Ishikawa (cell line): ENCODE measurements at regions not wholly inside any gene's neighbourhood (a gene's known extent, or its start where the extent isn't known, plus 50 kb on each side); places are given as distances from the start of the nearest gene placed in this dataset.

Experiments
- CEBPB ChIP-seq: IDR thresholded peaks from 2 replicates; pipeline ENCODE4 v1.6.1; 2012
- CREB1 ChIP-seq: IDR thresholded peaks from 2 replicates; pipeline ENCODE4 v1.6.1; 2012; ENCODE audit warnings: low read depth
- EP300 ChIP-seq: IDR thresholded peaks from 2 replicates; pipeline ENCODE4 v1.6.1; 2012; ENCODE audit warnings: borderline replicate concordance
- NFIC ChIP-seq: IDR thresholded peaks from 2 replicates; pipeline ENCODE4 v1.6.1; 2012
- RAD21 ChIP-seq: IDR thresholded peaks from 2 replicates; pipeline ENCODE4 v1.6.1; 2012; ENCODE audit warnings: low read depth
- YY1 ChIP-seq: IDR thresholded peaks from 2 replicates; pipeline ENCODE4 v1.6.1; 2012; ENCODE audit warnings: low read depth
- TF ChIP-seq, protein P1 (sequence below): IDR thresholded peaks from 2 replicates; pipeline ENCODE4 v1.6.1; 2012
- TF ChIP-seq, protein P2 (sequence below): IDR thresholded peaks from 2 replicates; pipeline ENCODE4 v1.6.1; 2012

DNA sequence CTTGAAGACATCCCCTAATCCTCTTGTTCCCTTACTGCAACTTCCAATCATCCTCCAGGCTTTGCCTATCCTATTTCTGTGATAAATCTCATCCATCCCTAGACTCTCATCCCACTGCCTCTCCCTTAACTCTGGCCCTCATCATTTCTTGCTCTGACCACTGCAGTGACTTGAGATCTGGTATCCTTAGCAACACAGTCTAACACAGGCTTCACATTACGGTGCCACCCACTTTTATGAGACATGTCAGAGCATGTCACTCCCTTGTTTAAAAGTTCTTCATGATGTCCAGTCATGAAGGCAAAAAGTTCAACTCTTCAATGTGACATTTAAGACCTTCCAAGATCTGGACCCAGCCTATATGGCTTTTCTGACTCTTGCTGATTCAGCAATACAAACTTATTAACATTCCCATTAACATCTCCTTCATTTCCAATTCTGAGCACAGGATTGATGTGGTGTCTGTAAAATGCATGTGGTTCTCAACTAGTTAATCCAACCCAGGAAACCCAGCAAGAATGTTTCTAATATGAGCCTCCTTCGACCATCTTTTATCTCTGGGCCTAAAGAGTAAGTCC lies 64.0 kb downstream of the OR13H1 start:
- TF ChIP-seq, protein P1, sequence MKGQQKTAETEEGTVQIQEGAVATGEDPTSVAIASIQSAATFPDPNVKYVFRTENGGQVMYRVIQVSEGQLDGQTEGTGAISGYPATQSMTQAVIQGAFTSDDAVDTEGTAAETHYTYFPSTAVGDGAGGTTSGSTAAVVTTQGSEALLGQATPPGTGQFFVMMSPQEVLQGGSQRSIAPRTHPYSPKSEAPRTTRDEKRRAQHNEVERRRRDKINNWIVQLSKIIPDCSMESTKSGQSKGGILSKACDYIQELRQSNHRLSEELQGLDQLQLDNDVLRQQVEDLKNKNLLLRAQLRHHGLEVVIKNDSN: no peak
- TF ChIP-seq EP300 (no peak), CREB1 (no peak), YY1 (no peak), CEBPB (no peak), NFIC (no peak), RAD21 (no peak)
- TF ChIP-seq, protein P2, sequence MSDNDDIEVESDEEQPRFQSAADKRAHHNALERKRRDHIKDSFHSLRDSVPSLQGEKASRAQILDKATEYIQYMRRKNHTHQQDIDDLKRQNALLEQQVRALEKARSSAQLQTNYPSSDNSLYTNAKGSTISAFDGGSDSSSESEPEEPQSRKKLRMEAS: no peak
